Heart left ventricle (tissue), 16 donors: ENCODE measurements at regions not wholly inside any gene's neighbourhood (a gene's known extent, or its start where the extent isn't known, plus 50 kb on each side); places are given as distances from the start of the nearest gene placed in this dataset.

ENCODE experiments used
- ATAC-seq, 4 donors: fragments of 200-7000 bp; cut with Tn5 transposase; one replicate each; pipeline ENCODE4 v1.9.1; 2020 to 2022; ENCODE audit warnings: moderate library complexity in 4 of 4, mild to moderate bottlenecking in 3 of 4, moderate number of reproducible peaks in 1 of 4
- DNase-seq, 5 donors: peaks; one replicate each; pipeline ENCODE4 v3.0.0-alpha.2; 2020
- H3K27ac ChIP-seq, 12 donors: fragments of 200-600 bp; sonication (generic) in 4 of 12; one replicate each; pipeline versions ENCODE4 v1.5.0 to v1.8.0; 2016 to 2022; ENCODE audit warnings: mild to moderate bottlenecking in 2 of 12
- H3K27me3 ChIP-seq, 9 donors: fragments of 200-600 bp; sonication (generic) in 2 of 9; one replicate each; pipeline versions ENCODE4 v1.5.1 to v1.8.0; 2016 to 2022; ENCODE audit warnings: mild to moderate bottlenecking in 3 of 9
- H3K36me3 ChIP-seq, 9 donors: fragments of 200-600 bp; sonication (generic) in 2 of 9; one replicate each; pipeline versions ENCODE4 v1.5.0 to v1.8.0; 2018 to 2022; ENCODE audit warnings: mild to moderate bottlenecking in 2 of 9
- H3K4me1 ChIP-seq, 12 donors: fragments of 200-600 bp; sonication (generic) in 4 of 12; one replicate each; pipeline versions ENCODE4 v1.5.0 to v1.8.0; 2016 to 2022; ENCODE audit warnings: mild to moderate bottlenecking in 3 of 12
- H3K4me3 ChIP-seq, 12 donors: fragments of 200-600 bp; sonication (generic) in 4 of 12; one replicate each; pipeline versions ENCODE4 v1.5.0 to v1.8.0; 2017 to 2022; ENCODE audit warnings: mild to moderate bottlenecking in 9 of 12, moderate library complexity in 4 of 12
- H3K9me3 ChIP-seq, 12 donors: fragments of 200-600 bp; sonication (generic) in 4 of 12; one replicate each; pipeline versions ENCODE4 v1.5.0 to v1.8.0; 2016 to 2022; ENCODE audit warnings: mild to moderate bottlenecking in 1 of 12
- POLR2A ChIP-seq, 2 donors: fragments of 450-650 bp; IDR thresholded peaks; one replicate each; pipeline ENCODE4 v1.6.1; 2017; ENCODE audit warnings: antibody characterized with exemption in 2 of 2, mild to moderate bottlenecking in 2 of 2, moderate library complexity in 2 of 2
- WGBS, 4 donors: extraction: QIAGEN DNeasy Blood & Tissue Kit in 2 of 4; methylation state at CpG; one replicate each; pipeline versions ENCODE4 v1.1.5 to v1.1.7; 2013 to 2018; 5-methylcytosine and 5-hydroxymethylcytosine counted together
- intact Hi-C, 10 donors: fragments of 100-400 bp; cut with DNase I; formaldehyde crosslinking; loops; one replicate each; pipeline versions ENCODE4 v1.11.1 to v1.14.2; 2022
- TF ChIP-seq, protein P1 (sequence below), 12 donors: fragments of 200-600 bp; sonication (generic) in 4 of 12; IDR thresholded peaks; one replicate each; pipeline versions ENCODE4 v1.5.0 to v1.8.0; 2018 to 2022; ENCODE audit warnings: antibody characterized with exemption in 12 of 12, mild to moderate bottlenecking in 5 of 12
- donor health status: ischemic (EF 13 %, LVEDD 7.1; RV severe dilation, severe dysfunction).
- donor health status: healthy with polysubstance abuse.
- donor health status: DM: no; HTN: yes; CAD: no.
- donor health status: DM: no; HTN: no; CAD: no.
- donor health status: ischemic (EF 25% LVEDD 6.9; RV normal size, moderate dysfunction).
- donor health status: ischemic (EF 25% LVEDD 5.7; RV mildly dilated, moderate dysfunction).
- donor health status: healthy.
- donor health status: DM: yes; HTN: yes; CAD: no.
- donor health status: ischemic (EF 35%, LVEDD 5.7; RV mildly dilated, moderate dysfunction).
- donor health status: nonischemic (EF 11% LVEDD 7.7; RV severe dilation, severe dysfunction).
- donor health status: DM: yes; HTN: yes; CAD: no.
- donor health status: PGD.
- donor health status: ischemic (EF 29% LVEDD 5.4; RV normal size, mild dysfunction).
- donor health status: nonischemic (EF 23%, LVEDD 6.1; RV moderate dilation, normal function).

- no peak for ATAC-seq
- Histone ChIP-seq H3K27ac (no peak overlapping the region), H3K4me3 (no peak overlapping the region), H3K36me3 (no peaks in the 10 kb centered on the region), H3K9me3 (peaks cover 0 to 5% (median under 1%) of the 10 kb centered on the region in 12 donors), H3K27me3 (peaks cover 0 to 51% (median 6%) of the 10 kb centered on the region in 9 donors), H3K4me1 (no peaks in the 10 kb centered on the region)
- intact Hi-C loops = no loop called here
- WGBS, 4 donors = 20 to 27% (median 22%) methylated on average over 13 of the region's 13 CpGs
- no peak for DNase-seq
- TF ChIP-seq, protein P1, sequence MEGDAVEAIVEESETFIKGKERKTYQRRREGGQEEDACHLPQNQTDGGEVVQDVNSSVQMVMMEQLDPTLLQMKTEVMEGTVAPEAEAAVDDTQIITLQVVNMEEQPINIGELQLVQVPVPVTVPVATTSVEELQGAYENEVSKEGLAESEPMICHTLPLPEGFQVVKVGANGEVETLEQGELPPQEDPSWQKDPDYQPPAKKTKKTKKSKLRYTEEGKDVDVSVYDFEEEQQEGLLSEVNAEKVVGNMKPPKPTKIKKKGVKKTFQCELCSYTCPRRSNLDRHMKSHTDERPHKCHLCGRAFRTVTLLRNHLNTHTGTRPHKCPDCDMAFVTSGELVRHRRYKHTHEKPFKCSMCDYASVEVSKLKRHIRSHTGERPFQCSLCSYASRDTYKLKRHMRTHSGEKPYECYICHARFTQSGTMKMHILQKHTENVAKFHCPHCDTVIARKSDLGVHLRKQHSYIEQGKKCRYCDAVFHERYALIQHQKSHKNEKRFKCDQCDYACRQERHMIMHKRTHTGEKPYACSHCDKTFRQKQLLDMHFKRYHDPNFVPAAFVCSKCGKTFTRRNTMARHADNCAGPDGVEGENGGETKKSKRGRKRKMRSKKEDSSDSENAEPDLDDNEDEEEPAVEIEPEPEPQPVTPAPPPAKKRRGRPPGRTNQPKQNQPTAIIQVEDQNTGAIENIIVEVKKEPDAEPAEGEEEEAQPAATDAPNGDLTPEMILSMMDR (IDR thresholded peaks at IDR 0.05) = no peak
- TF ChIP-seq POLR2A (IDR thresholded peaks at IDR 0.05) = no peak
These were observed 95.3 kb upstream of the ALKAL2 start for GRCh38 chr2:383178-383577.

DNA sequence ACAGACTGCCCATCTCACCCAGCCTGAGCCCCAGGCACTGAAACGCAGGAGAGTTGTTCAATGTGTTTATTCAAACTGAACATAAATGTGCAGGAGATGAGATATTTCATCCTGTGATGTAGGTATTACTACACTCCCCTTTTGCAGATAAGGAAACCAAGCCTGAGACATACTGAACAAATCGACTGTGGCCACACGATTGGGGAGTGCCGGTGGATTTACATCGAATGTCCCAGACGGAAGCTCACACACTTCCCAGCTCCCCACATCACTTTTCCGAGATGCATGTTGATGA lies 94.8 kb upstream of the ALKAL2 start:
- TF ChIP-seq, protein P1 (IDR thresholded peaks at IDR 0.05) = no peak
- no peak for TF ChIP-seq POLR2A (IDR thresholded peaks at IDR 0.05)
- Histone ChIP-seq H3K27ac (no peak overlapping the region), H3K4me3 (no peak overlapping the region), H3K9me3 (peaks cover 0 to 10% (median 5%) of the 10 kb centered on the region in 12 donors), H3K36me3 (no peaks in the 10 kb centered on the region), H3K27me3 (peaks cover 0 to 45% (median 6%) of the 10 kb centered on the region in 9 donors), H3K4me1 (no peaks in the 10 kb centered on the region)
- no peak for ATAC-seq
- 80 to 85% (median 82%) methylated on average over 7 of the region's 7 CpGs for WGBS, 4 donors
- DNase-seq = no peak
- intact Hi-C loops = no loop called here

DNA sequence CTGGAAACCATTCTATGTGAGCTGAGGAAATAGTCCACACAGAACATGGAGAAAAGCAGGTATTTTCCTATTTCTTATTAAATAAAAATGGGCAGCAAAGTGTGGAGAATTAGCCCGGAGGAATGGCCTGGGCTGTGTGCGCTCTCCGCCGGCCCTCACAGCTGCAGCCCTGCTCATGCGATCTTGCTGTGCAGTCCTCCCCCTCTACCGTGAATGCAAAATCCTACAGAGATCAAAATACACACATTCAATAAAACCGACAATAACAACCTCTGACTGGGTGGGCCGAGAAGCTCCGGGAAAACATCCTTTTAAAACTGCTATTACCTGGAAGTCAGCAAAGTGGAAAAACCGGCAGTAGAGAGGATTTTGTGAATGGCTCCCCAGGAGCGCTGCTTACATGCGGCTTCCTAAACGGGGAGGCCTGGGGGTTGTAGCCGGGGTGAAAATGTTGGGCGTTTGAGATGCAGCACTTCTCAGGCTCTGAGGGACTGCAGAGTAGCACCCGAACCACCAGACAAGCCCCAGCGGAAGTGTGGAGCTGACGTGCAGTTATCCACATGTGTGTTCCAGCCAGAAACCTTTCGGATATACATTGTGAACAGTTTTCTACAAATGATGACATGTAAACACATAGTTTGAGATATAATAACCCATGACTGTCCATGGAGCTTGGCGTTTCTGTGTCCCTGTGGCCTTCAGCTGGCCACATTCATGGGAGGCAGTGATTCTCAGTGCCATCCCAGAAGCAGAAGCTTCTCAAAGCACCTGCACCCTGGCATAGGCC lies 94.2 kb upstream of the ALKAL2 start:
- Histone ChIP-seq H3K27ac (no peak overlapping the region), H3K9me3 (peaks cover 0 to 16% (median 8%) of the 10 kb centered on the region in 12 donors), H3K4me3 (no peak overlapping the region), H3K36me3 (no peaks in the 10 kb centered on the region), H3K4me1 (no peaks in the 10 kb centered on the region), H3K27me3 (peaks cover 0 to 45% (median 6%) of the 10 kb centered on the region in 9 donors)
- TF ChIP-seq POLR2A (IDR thresholded peaks at IDR 0.05) = no peak
- TF ChIP-seq, protein P1 (IDR thresholded peaks at IDR 0.05) = no peak
- intact Hi-C loops = no loop called here
- no peak for DNase-seq
- no peak for ATAC-seq
- WGBS, 4 donors = 47 to 56% (median 48%) methylated on average over 20 of the region's 20 CpGs

DNA sequence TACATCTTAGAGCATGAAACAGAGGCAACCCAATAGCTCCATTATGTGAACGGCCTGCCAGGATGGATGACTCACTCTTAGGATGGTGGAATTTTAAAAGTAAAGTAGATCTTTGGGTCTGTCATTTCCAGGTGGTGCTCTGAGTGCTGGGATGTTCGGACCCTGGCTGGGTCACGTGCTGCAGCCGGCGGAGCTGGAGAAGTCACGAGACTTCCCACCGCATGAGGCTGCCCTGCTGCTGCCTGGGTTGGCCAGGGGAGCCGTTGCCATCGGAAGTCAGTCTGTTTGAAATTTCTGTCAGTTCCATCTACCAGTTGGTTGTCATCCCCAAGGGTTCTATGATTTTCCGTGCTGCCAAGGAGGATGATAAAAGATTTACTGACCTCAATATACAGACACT lies 93.3 kb upstream of the ALKAL2 start:
- no peaks in the 10 kb centered on the region for H3K4me1 ChIP-seq
- H3K27ac ChIP-seq = no peak overlapping the region
- 81 to 88% (median 83%) methylated on average over 10 of the region's 10 CpGs for WGBS, 4 donors
- DNase-seq = no peak
- intact Hi-C loops = no loop called here
- no peak for ATAC-seq
- H3K9me3 ChIP-seq = peaks cover 0 to 24% (median 10%) of the 10 kb centered on the region in 12 donors
- TF ChIP-seq, protein P1 (IDR thresholded peaks at IDR 0.05) = no peak
- no peak for TF ChIP-seq POLR2A (IDR thresholded peaks at IDR 0.05)
- H3K27me3 ChIP-seq = peaks cover 0 to 45% (median 6%) of the 10 kb centered on the region in 9 donors
- H3K4me3 ChIP-seq = no peak overlapping the region
- H3K36me3 ChIP-seq = no peaks in the 10 kb centered on the region
